Body of pancreas (tissue), 4 donors: ENCODE measurements at regions not wholly inside any gene's neighbourhood (a gene's known extent, or its start where the extent isn't known, plus 50 kb on each side); places are given as distances from the start of the nearest gene placed in this dataset.

Experiments used
- CTCF ChIP-seq, 7 experiments: fragments of 450-650 bp in 4 of 7; fragments of 200-600 bp in 3 of 7; sonication (generic) in 3 of 7; IDR thresholded peaks; one replicate each; pipeline ENCODE4 v1.5.1; 2016 to 2019; ENCODE audit warnings: antibody characterized with exemption in 7 of 7
- POLR2A ChIP-seq, 3 donors: fragments of 450-650 bp; IDR thresholded peaks; one replicate each; pipeline ENCODE4 v1.6.1; 2016; ENCODE audit warnings: antibody characterized with exemption in 3 of 3, mild to moderate bottlenecking in 2 of 3

- TF ChIP-seq CTCF (IDR thresholded peaks at IDR 0.05) (no peak), POLR2A (IDR thresholded peaks at IDR 0.05) (no peak)
Observed at GRCh38 chr11:103671143-103671651, 365.2 kb upstream of the DDI1 start.
